Activated naive CD8-positive, alpha-beta T cell treated with anti-CD3 and anti-CD28 coated beads, Interleukin-2, amount 10 ng/mL, durations not matched to agents 7 days and 5 days (primary cell): ENCODE measurements at regions not wholly inside any gene's neighbourhood (a gene's known extent, or its start where the extent isn't known, plus 50 kb on each side); places are given as distances from the start of the nearest gene placed in this dataset.

ENCODE experiments used
- ATAC-seq: fragments of 150-1000 bp; cut with Tn5 transposase; one replicate; pipeline ENCODE4 v1.10.0; 2021; ENCODE audit warnings: low read depth, moderate library complexity
- POLR2A ChIA-PET: fragments of 350-600 bp; sonication (Branson Sonifier 250); formaldehyde crosslinking; loops from one replicate; lab custom pipeline; 2021; ENCODE audit warnings: antibody characterized with exemption; lab: Charles Lee
- DNase-seq: peaks from one replicate; pipeline ENCODE4 v3.0.0; 2021
- H3K27ac Mint-ChIP-seq: one replicate; pipeline ENCODE4 v1.8.0; 2022; ENCODE audit warnings: mild to moderate bottlenecking, mixed read lengths
- H3K27me3 Mint-ChIP-seq: one replicate; pipeline ENCODE4 v1.8.0; 2022; ENCODE audit warnings: mild to moderate bottlenecking, moderate library complexity, mixed read lengths
- H3K36me3 Mint-ChIP-seq: one replicate; pipeline ENCODE4 v1.8.0; 2021; ENCODE audit warnings: mild to moderate bottlenecking, mixed read lengths
- H3K4me1 Mint-ChIP-seq: one replicate; pipeline ENCODE4 v1.8.0; 2021; ENCODE audit warnings: mixed read lengths
- H3K4me3 Mint-ChIP-seq: one replicate; pipeline ENCODE4 v1.8.0; 2022; ENCODE audit warnings: mild to moderate bottlenecking, moderate library complexity, mixed read lengths
- H3K9me3 Mint-ChIP-seq: one replicate; pipeline ENCODE4 v1.8.0; 2021; ENCODE audit warnings: mixed read lengths

DNA sequence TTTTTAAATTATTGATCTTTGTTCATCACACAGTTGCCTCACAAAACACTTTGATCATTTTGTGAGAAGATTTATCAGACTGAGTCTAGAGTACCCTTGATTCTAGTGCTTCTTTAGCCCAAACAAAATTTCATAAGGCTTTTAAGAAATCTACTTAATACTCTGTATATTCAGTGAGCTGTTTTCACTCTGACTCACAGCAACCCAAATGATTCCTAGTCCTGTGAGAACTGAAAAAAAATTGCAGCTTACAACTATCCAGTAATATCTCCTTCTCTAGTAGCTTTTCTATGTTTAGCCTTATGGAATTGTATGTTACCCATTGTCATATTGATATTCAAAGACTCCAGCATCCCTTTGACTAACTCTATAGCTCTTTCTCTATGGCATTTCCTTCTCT lies 915.6 kb downstream of the AMY1C start:
- ATAC-seq (no peak), DNase-seq (no peak)
- Mint-ChIP-seq H3K27me3 (no peaks in the 10 kb centered on the region), H3K4me1 (no peaks in the 10 kb centered on the region), H3K9me3 (peaks cover 5% of the 10 kb centered on the region), H3K4me3 (no peak overlapping the region), H3K27ac (no peak overlapping the region), H3K36me3 (no peaks in the 10 kb centered on the region)
- POLR2A ChIA-PET: no interaction called here

DNA sequence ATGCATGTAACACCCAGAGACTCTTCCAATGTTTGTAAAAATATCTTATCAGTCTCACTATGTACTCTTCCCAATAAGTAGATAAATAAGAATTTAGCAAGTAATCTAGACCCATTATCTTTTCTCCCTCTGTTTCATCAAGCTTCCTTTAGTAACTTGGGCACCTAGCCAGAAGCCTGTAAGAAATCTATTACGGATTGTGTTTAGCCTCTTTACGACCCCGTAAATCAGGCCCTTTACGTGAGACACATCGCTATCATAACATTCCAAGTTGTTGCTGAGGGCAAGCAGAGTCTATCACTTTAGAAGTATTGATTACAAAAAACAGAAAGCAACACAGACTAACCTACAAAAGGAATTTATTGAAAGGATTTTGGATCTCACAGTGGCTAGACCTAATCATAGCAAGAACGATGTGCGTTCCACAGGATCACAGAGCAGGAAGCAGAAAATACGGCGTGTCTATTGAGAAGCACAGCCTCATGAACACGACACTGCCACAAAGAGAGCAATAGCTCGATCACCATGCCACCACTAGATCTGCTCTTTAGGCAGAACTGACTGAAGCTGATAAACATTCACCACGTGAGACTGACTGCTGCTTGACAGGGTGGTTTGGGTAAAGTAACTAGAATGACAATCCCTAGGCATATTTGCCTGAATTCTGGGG lies 922.1 kb downstream of the AMY1C start:
- no peaks in the 10 kb centered on the region for H3K27me3 Mint-ChIP-seq
- H3K9me3 Mint-ChIP-seq: peaks cover 3% of the 10 kb centered on the region
- no peak overlapping the region for H3K4me3 Mint-ChIP-seq
- no peaks in the 10 kb centered on the region for H3K4me1 Mint-ChIP-seq
- H3K36me3 Mint-ChIP-seq: no peaks in the 10 kb centered on the region
- H3K27ac Mint-ChIP-seq: no peak overlapping the region
- POLR2A ChIA-PET: no interaction called here
- DNase-seq: no peak
- no peak for ATAC-seq

DNA sequence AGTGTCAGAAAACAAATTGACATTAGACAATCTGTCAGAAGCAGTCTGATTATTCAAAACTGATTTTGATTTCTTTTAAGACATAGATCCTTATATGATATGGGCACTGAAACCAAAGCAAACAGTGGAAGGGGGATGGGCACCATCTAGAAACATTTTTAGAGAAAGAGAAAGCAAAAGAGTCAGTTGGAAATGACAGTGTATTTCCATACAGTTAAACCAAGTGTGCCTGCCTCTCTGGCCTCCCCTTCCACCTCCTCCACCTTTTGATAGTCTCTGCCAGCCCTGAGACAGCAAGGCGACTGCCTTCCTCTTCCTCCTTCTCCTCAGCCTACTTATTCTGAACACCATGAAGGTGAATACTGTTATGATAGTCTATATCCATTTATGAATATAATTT lies 949.7 kb downstream of the AMY1C start:
- DNase-seq (no peak), ATAC-seq (no peak)
- no peaks in the 10 kb centered on the region for H3K36me3 Mint-ChIP-seq
- H3K27me3 Mint-ChIP-seq: no peaks in the 10 kb centered on the region
- no peak overlapping the region for H3K4me3 Mint-ChIP-seq
- no peaks in the 10 kb centered on the region for H3K4me1 Mint-ChIP-seq
- H3K9me3 Mint-ChIP-seq: peaks cover 7% of the 10 kb centered on the region
- POLR2A ChIA-PET: no interaction called here
- H3K27ac Mint-ChIP-seq: no peak overlapping the region

DNA sequence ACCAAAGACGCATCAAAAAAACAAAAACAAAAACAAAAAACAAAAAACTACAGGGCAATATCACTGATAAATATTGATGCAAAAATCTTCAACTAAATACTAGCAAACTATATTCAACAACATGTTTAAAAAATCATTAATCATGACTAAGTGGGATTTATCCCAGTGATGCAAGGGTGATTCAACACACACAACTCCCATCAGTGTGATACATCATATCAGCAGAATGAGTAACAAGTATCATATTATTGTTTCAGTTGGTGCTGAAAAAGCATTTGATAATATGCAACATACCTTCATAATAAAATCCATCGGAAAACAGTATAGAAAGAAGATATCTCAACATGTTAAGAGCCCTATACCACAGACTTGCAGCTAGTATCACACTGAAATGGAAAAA lies 953.0 kb downstream of the AMY1C start:
- Mint-ChIP-seq H3K4me1 (peaks cover 3% of the 10 kb centered on the region), H3K4me3 (no peak overlapping the region), H3K36me3 (no peaks in the 10 kb centered on the region), H3K27ac (no peak overlapping the region), H3K9me3 (no peaks in the 10 kb centered on the region), H3K27me3 (no peaks in the 10 kb centered on the region)
- POLR2A ChIA-PET: no interaction called here
- ATAC-seq (no peak), DNase-seq (no peak)

DNA sequence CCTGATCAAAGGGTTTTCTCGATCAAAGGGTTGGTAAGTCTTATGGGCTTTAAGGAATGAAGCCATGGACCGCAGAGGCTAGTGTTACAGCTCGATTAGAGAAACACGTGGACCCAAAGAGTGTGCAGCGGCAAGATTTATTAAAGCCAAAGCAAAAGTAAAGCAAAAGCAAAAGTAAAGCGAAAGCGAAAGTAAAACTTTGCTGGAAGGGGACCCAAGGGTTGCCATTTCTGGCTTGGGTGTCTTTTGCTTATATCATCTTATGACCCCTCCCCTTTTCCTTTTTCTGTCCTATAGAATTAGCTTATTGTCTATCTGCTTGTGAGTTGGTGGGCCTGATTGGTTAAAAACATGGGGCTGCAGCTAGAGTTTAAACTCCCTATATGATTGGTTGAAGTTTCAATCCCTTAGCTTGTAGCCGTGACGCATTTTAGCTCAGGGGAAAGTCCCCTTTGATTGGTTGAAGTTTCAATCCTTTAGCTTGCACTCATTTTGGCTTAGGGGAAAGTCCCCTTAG lies 957.0 kb downstream of the AMY1C start:
- Mint-ChIP-seq H3K4me1 (peaks cover 3% of the 10 kb centered on the region), H3K27me3 (no peaks in the 10 kb centered on the region), H3K9me3 (peaks cover 4% of the 10 kb centered on the region), H3K27ac (no peak overlapping the region), H3K36me3 (no peaks in the 10 kb centered on the region), H3K4me3 (peak overlapping the region; percentile 32)
- DNase-seq: no peak
- POLR2A ChIA-PET: no interaction called here
- no peak for ATAC-seq

GRCh38 chr1:104718752-104719151 lies 969.1 kb downstream of the AMY1C start:
- POLR2A ChIA-PET: no interaction called here
- Mint-ChIP-seq H3K36me3 (no peaks in the 10 kb centered on the region), H3K27me3 (no peaks in the 10 kb centered on the region), H3K4me1 (no peaks in the 10 kb centered on the region), H3K27ac (no peak overlapping the region), H3K9me3 (no peaks in the 10 kb centered on the region), H3K4me3 (no peak overlapping the region)
- no peak for DNase-seq
- ATAC-seq: no peak

DNA sequence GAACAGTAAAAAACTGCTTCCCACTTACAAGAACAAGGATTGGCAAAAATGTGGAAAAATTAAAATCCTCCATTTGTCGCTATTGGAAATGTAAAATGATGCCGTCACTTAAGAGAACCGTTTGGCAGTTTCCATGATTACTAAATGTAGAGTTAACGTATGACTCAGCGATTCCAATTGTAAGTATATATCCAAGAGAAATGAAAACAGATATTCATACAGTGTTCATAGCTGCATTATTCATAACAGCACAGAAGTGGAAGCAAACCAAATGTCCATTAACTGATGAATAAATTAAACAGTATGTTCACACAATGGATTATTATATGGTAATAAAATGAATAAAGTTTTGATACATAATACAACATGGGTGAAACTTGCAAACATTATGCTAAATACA lies 971.0 kb downstream of the AMY1C start:
- H3K9me3 Mint-ChIP-seq: no peaks in the 10 kb centered on the region
- no peaks in the 10 kb centered on the region for H3K4me1 Mint-ChIP-seq
- H3K27ac Mint-ChIP-seq: no peak overlapping the region
- no peak for DNase-seq
- no peaks in the 10 kb centered on the region for H3K27me3 Mint-ChIP-seq
- no peaks in the 10 kb centered on the region for H3K36me3 Mint-ChIP-seq
- POLR2A ChIA-PET: no interaction called here
- no peak for ATAC-seq
- H3K4me3 Mint-ChIP-seq: no peak overlapping the region

DNA sequence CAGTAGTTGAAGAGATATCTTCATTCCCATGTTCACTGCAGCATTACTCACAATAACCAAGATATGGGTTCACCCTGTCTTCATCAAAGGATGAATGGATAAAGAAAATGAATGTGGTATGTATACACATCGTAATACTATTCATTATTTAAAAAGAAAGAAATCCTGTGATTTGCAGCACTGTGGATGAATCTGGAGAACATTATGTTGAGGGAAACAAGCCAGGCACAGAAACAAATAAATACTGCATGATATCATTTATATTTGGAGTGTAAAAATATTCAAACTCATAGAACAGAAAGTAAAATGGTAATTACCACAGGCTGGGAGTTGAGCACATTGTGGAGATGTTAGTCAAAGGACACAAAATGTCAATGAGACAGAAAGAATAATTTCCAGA lies 977.2 kb downstream of the AMY1C start:
- Mint-ChIP-seq H3K27me3 (no peaks in the 10 kb centered on the region), H3K36me3 (no peaks in the 10 kb centered on the region), H3K4me1 (no peaks in the 10 kb centered on the region), H3K27ac (no peak overlapping the region), H3K4me3 (no peak overlapping the region), H3K9me3 (peaks cover 2% of the 10 kb centered on the region)
- no peak for ATAC-seq
- no peak for DNase-seq
- POLR2A ChIA-PET: no interaction called here

- no peak for DNase-seq
- H3K27me3 Mint-ChIP-seq: no peaks in the 10 kb centered on the region
- H3K4me3 Mint-ChIP-seq: no peak overlapping the region
- POLR2A ChIA-PET: no interaction called here
- ATAC-seq: no peak
- H3K27ac Mint-ChIP-seq: no peak overlapping the region
- H3K4me1 Mint-ChIP-seq: no peaks in the 10 kb centered on the region
- peaks cover 4% of the 10 kb centered on the region for H3K9me3 Mint-ChIP-seq
- no peaks in the 10 kb centered on the region for H3K36me3 Mint-ChIP-seq
Measured at GRCh38 chr1:104733866-104734265, 984.2 kb downstream of the AMY1C start.

DNA sequence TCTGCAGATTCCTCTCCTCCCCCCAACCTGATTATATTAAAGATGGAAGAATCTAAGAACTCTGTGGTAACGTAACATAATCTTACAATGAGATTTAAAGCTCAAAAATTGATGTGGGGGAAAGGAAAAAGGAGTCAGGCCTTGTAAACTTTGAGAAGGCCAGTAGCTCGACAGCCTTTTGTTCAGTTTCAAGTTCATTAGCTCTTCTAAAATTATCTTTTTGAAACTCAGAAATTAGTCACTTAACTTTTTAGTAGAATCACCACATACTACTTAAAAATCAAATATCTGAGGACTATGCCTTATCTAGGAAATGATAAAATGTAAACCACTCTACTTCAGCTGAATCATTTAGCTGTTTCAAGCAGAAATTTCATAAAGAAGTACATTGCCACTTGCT lies 996.2 kb downstream of the AMY1C start:
- POLR2A ChIA-PET: no interaction called here
- H3K36me3 Mint-ChIP-seq: no peaks in the 10 kb centered on the region
- DNase-seq: no peak
- H3K4me1 Mint-ChIP-seq: no peaks in the 10 kb centered on the region
- H3K27ac Mint-ChIP-seq: no peak overlapping the region
- H3K27me3 Mint-ChIP-seq: no peaks in the 10 kb centered on the region
- H3K4me3 Mint-ChIP-seq: no peak overlapping the region
- no peaks in the 10 kb centered on the region for H3K9me3 Mint-ChIP-seq
- ATAC-seq: no peak

DNA sequence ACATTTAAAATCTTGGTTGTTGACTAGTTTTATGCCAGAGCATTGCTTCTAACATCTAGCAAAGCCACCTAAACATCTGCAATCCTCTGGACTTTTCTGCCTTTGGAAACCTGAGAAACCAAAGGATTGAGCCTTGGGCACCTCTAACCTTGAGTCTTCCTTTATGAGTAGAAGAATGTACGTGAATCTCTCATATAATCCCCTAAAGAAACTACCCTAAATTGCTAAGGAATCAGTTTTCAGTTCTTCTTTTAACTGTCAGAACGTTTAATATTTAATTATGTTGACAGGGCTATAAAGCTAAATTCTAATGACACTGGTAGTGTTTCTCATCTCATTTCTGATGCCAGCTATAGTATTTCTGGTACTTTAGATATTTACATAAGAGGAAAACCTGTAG lies 997.3 kb downstream of the AMY1C start:
- Mint-ChIP-seq H3K4me3 (no peak overlapping the region), H3K9me3 (no peaks in the 10 kb centered on the region), H3K4me1 (no peaks in the 10 kb centered on the region), H3K27ac (no peak overlapping the region), H3K36me3 (no peaks in the 10 kb centered on the region), H3K27me3 (no peaks in the 10 kb centered on the region)
- POLR2A ChIA-PET: no interaction called here
- DNase-seq: no peak
- ATAC-seq: no peak

DNA sequence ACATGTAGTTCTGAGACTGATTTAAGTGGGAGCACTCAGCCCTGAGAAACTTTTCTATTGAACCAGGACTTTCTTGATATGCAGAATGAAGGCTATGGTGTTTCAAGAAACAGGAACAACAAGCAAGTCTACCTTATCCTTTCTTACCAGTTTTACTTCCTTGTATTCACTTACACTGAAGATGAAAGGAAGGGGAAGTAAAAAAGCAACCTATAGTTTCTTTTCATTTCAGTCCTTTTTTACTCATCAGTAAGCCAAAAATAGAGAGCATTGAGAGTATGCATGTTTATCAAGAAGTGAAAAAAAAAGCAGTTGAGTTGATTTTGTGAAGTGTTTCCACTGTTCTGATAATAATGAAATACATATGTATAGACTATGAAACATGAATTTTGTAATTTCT lies 1010.3 kb downstream of the AMY1C start:
- Mint-ChIP-seq H3K36me3 (no peaks in the 10 kb centered on the region), H3K4me3 (no peak overlapping the region), H3K9me3 (peaks cover 3% of the 10 kb centered on the region), H3K27ac (no peak overlapping the region), H3K27me3 (no peaks in the 10 kb centered on the region), H3K4me1 (no peaks in the 10 kb centered on the region)
- DNase-seq (no peak), ATAC-seq (no peak)
- POLR2A ChIA-PET: no interaction called here

- Mint-ChIP-seq H3K27me3 (no peaks in the 10 kb centered on the region), H3K9me3 (peaks cover 3% of the 10 kb centered on the region), H3K4me1 (no peaks in the 10 kb centered on the region), H3K36me3 (no peaks in the 10 kb centered on the region), H3K4me3 (no peak overlapping the region), H3K27ac (no peak overlapping the region)
- DNase-seq (no peak), ATAC-seq (no peak)
- POLR2A ChIA-PET: no interaction called here
Measured at GRCh38 chr1:104761961-104762570, 1012.4 kb downstream of the AMY1C start.

DNA sequence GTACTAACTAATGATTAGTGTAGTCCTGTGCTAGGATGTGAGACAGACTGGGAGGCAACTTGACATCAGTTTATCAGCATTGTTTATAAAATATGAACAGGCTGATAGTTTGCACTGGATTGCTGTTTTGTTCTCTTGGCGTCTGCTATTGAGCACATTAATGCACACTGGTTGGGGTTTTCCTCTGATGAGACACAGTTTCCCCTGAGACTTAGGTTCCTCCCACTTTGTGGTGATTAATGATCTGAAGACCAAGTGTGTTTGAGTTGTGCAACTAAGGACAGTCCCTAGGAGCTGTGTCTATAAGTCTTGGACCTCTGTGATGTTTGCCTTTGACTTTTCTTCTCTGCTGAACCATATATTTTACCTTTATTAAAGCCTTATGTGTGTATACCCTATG lies 1015.4 kb downstream of the AMY1C start:
- no peaks in the 10 kb centered on the region for H3K27me3 Mint-ChIP-seq
- no peak for DNase-seq
- peaks cover 2% of the 10 kb centered on the region for H3K9me3 Mint-ChIP-seq
- H3K4me1 Mint-ChIP-seq: no peaks in the 10 kb centered on the region
- POLR2A ChIA-PET: no interaction called here
- no peak overlapping the region for H3K27ac Mint-ChIP-seq
- no peaks in the 10 kb centered on the region for H3K36me3 Mint-ChIP-seq
- H3K4me3 Mint-ChIP-seq: no peak overlapping the region
- ATAC-seq: no peak
